NCI-H2081 treated with DMSO at 0.1 percent for 48 hours (cell line): ENCODE measurements at regions not wholly inside any gene's neighbourhood (a gene's known extent, or its start where the extent isn't known, plus 50 kb on each side); places are given as distances from the start of the nearest gene placed in this dataset.

Experiments
- DNase-seq: peaks from one replicate; lab custom pipeline; 2025; lab: John Stamatoyannopoulos, UW

- no peak for DNase-seq
These were observed 661.4 kb upstream of the KLF4 start for GRCh38 chr9:108150736-108151586.

GRCh38 chr9:108149326-108149725 is 659.8 kb upstream of the KLF4 start:
- no peak for DNase-seq

GRCh38 chr9:108142504-108143201 is 653.1 kb upstream of the KLF4 start:
- DNase-seq, result no peak

GRCh38 chr9:108142142-108142503 is 652.6 kb upstream of the KLF4 start:
- DNase-seq, result no peak

- DNase-seq, result no peak
These were observed 650.3 kb upstream of the KLF4 start for GRCh38 chr9:108139900-108140299.

GRCh38 chr9:108138516-108138915 is 648.9 kb upstream of the KLF4 start:
- DNase-seq, result no peak

- DNase-seq, result no peak
These were observed 647.1 kb upstream of the KLF4 start for GRCh38 chr9:108136656-108137055.

- DNase-seq, result no peak
These were observed 645.0 kb upstream of the KLF4 start for GRCh38 chr9:108134486-108135128.

GRCh38 chr9:108133680-108134079 is 644.1 kb upstream of the KLF4 start:
- DNase-seq, result no peak

GRCh38 chr9:108133101-108133500 is 643.5 kb upstream of the KLF4 start:
- DNase-seq, result no peak

- no peak for DNase-seq
These were observed 641.3 kb upstream of the KLF4 start for GRCh38 chr9:108130905-108131304.

- no peak for DNase-seq
These were observed 636.1 kb upstream of the KLF4 start for GRCh38 chr9:108125625-108126024.

- no peak for DNase-seq
These were observed 630.1 kb upstream of the KLF4 start for GRCh38 chr9:108119530-108120113.

- DNase-seq, result no peak
These were observed 628.2 kb upstream of the KLF4 start for GRCh38 chr9:108117795-108118194.

GRCh38 chr9:108117306-108117705 is 627.7 kb upstream of the KLF4 start:
- no peak for DNase-seq

- no peak for DNase-seq
These were observed 624.0 kb upstream of the KLF4 start for GRCh38 chr9:108113596-108113995.

- DNase-seq, result no peak
These were observed 620.5 kb upstream of the KLF4 start for GRCh38 chr9:108109927-108110690.

- DNase-seq, result no peak
These were observed 619.4 kb upstream of the KLF4 start for GRCh38 chr9:108108852-108109448.

- DNase-seq, result no peak
These were observed 618.8 kb upstream of the KLF4 start for GRCh38 chr9:108108280-108108851.

- DNase-seq, result no peak
These were observed 616.3 kb upstream of the KLF4 start for GRCh38 chr9:108105885-108106284.

GRCh38 chr9:108104991-108105390 is 615.4 kb upstream of the KLF4 start:
- DNase-seq, result no peak
